ENCODE measurements at regions not wholly inside any gene's neighbourhood (a gene's known extent, or its start where the extent isn't known, plus 50 kb on each side); places are given as distances from the start of the nearest gene placed in this dataset.

- TF ChIP-seq ZBTB40 (IDR thresholded peaks at IDR 0.05) (no peak), ZBTB40 (CRISPR knock-in tag; IDR thresholded peaks at IDR 0.05) (no peak), RELA (CRISPR knock-in tag; IDR thresholded peaks at IDR 0.05) (no peak), JDP2 (CRISPR knock-in tag; IDR thresholded peaks at IDR 0.05; ENCODE audit: borderline replicate concordance) (no peak), ZNF333 (CRISPR knock-in tag; IDR thresholded peaks at IDR 0.05; ENCODE audit: borderline replicate concordance) (no peak), CCDC6 (CRISPR knock-in tag; IDR thresholded peaks at IDR 0.05) (no peak), ZIK1 (CRISPR knock-in tag; IDR thresholded peaks at IDR 0.05; ENCODE audit: borderline replicate concordance, low read depth) (no peak), ZNF615 (CRISPR knock-in tag; IDR thresholded peaks at IDR 0.05; ENCODE audit: borderline replicate concordance) (no peak)
Measured at GRCh38 chrY:15059478-15059877, 535.1 kb downstream of the NLGN4Y start (continued).

All from HepG2 (cell line).